ENCODE measurements at regions not wholly inside any gene's neighbourhood (a gene's known extent, or its start where the extent isn't known, plus 50 kb on each side); places are given as distances from the start of the nearest gene placed in this dataset.
"Not testable (repeated sequence)": the region's sequence is repeated elsewhere in the genome, so short reads cannot be mapped to it uniquely, and the experiment has no call there.

GRCh38 chr11:67940440-67940839 lies 63.5 kb downstream of the UNC93B1 start:
- DNase-seq: not testable (repeated sequence)

- not testable (repeated sequence) for DNase-seq
Measured at GRCh38 chr11:67938964-67939363, 64.9 kb downstream of the UNC93B1 start.

GRCh38 chr11:67938371-67938770 lies 65.5 kb downstream of the UNC93B1 start:
- not testable (repeated sequence) for DNase-seq

- DNase-seq: not testable (repeated sequence)
Measured at GRCh38 chr11:67923565-67923964, 80.3 kb downstream of the UNC93B1 start.

- DNase-seq: not testable (repeated sequence)
Measured at GRCh38 chr11:67920546-67920945, 83.4 kb downstream of the UNC93B1 start.

GRCh38 chr11:67912184-67912583 lies 91.7 kb downstream of the UNC93B1 start:
- not testable (repeated sequence) for DNase-seq

- not testable (repeated sequence) for DNase-seq
Measured at GRCh38 chr11:67911211-67911610, 92.7 kb downstream of the UNC93B1 start.

GRCh38 chr11:67910803-67911202 lies 93.1 kb downstream of the UNC93B1 start:
- not testable (repeated sequence) for DNase-seq

- DNase-seq: not testable (repeated sequence)
Measured at GRCh38 chr11:67906969-67907368, 96.9 kb downstream of the UNC93B1 start.

GRCh38 chr11:67899462-67899861 lies 104.4 kb downstream of the UNC93B1 start:
- not testable (repeated sequence) for DNase-seq

GRCh38 chr11:67893487-67893886 lies 110.4 kb downstream of the UNC93B1 start:
- DNase-seq: not testable (repeated sequence)

GRCh38 chr11:67889646-67890045 lies 114.3 kb downstream of the UNC93B1 start:
- not testable (repeated sequence) for DNase-seq

- DNase-seq: not testable (repeated sequence)
Measured at GRCh38 chr11:67888056-67888455, 115.8 kb downstream of the UNC93B1 start.

- DNase-seq: not testable (repeated sequence)
Measured at GRCh38 chr11:67886672-67887071, 117.2 kb downstream of the UNC93B1 start.

- DNase-seq: not testable (repeated sequence)
Measured at GRCh38 chr11:67886207-67886606, 117.7 kb downstream of the UNC93B1 start.

GRCh38 chr11:67885574-67885973 lies 118.3 kb downstream of the UNC93B1 start:
- not testable (repeated sequence) for DNase-seq

GRCh38 chr11:67884761-67885558 lies 118.9 kb downstream of the UNC93B1 start:
- not testable (repeated sequence) for DNase-seq

GRCh38 chr11:67884073-67884757 lies 119.7 kb downstream of the UNC93B1 start:
- DNase-seq: not testable (repeated sequence)

GRCh38 chr11:67882304-67882703 lies 121.6 kb downstream of the UNC93B1 start:
- not testable (repeated sequence) for DNase-seq

- DNase-seq: not testable (repeated sequence)
Measured at GRCh38 chr11:67881836-67882235, 122.1 kb downstream of the UNC93B1 start.

- DNase-seq: not testable (repeated sequence)
Measured at GRCh38 chr11:67880594-67881196, 123.2 kb downstream of the UNC93B1 start.

- not testable (repeated sequence) for DNase-seq
Measured at GRCh38 chr11:67878666-67879065, 125.2 kb downstream of the UNC93B1 start.

- DNase-seq: not testable (repeated sequence)
Measured at GRCh38 chr11:67877316-67877715, 126.6 kb downstream of the UNC93B1 start.
